ENCODE measurements at regions not wholly inside any gene's neighbourhood (a gene's known extent, or its start where the extent isn't known, plus 50 kb on each side); places are given as distances from the start of the nearest gene placed in this dataset.

GRCh38 chr3:66673293-66673692, 172.5 kb upstream of the LRIG1 start:
- no peak for TF ChIP-seq CTCF (conservative IDR thresholded peaks at IDR 0.05 in 1 of 2, IDR thresholded peaks at IDR 0.05 in 1 of 2; ENCODE audit: extremely low read depth in 1 of 2, insufficient read depth in 1 of 2, low read depth in 1 of 2, low read length in 2 of 2)
- no peak for TF ChIP-seq EZH2 (IDR thresholded peaks at IDR 0.05; ENCODE audit: borderline replicate concordance, low read length)
